H1 (cell line): ENCODE measurements at regions not wholly inside any gene's neighbourhood (a gene's known extent, or its start where the extent isn't known, plus 50 kb on each side); places are given as distances from the start of the nearest gene placed in this dataset.

Experiments used
- CHD1 ChIP-seq: IDR thresholded peaks from 2 replicates; pipeline ENCODE4 v1.6.1; 2012; ENCODE audit warnings: low read depth, low read length, improper control_type of control experiment
- CHD2 ChIP-seq: IDR thresholded peaks from 2 replicates; pipeline ENCODE4 v1.6.1; 2012; ENCODE audit warnings: low read length, improper control_type of control experiment
- KDM4A ChIP-seq: IDR thresholded peaks from one replicate; pipeline ENCODE4 v1.7.1; 2012; ENCODE audit warnings: low read depth, mild to moderate bottlenecking, moderate library complexity, low read length, inconsistent platforms; ENCODE audit not compliant: severe bottlenecking
- KDM5A ChIP-seq: fragments of 200-600 bp; IDR thresholded peaks from 2 replicates; pipeline ENCODE4 v1.7.1; 2012; ENCODE audit warnings: mild to moderate bottlenecking, low read length, inconsistent platforms, mixed read lengths
- MAFK ChIP-seq: IDR thresholded peaks from 2 replicates; pipeline ENCODE4 v1.6.1; 2012; ENCODE audit warnings: low read depth, mild to moderate bottlenecking, improper control_type of control experiment, low read length
- RNF2 ChIP-seq: fragments of 200-900, 300-1000 bp; sonication (generic); IDR thresholded peaks from 2 replicates; pipeline ENCODE4 v1.7.1; 2016; ENCODE audit warnings: borderline replicate concordance, low read depth, mild to moderate bottlenecking, antibody characterized with exemption, low read length; ENCODE audit not compliant: poor library complexity, severe bottlenecking; ENCODE audit errors: missing control alignments
- SAP30 ChIP-seq: fragments of 300-600 bp; sonication (generic); IDR thresholded peaks from 2 replicates; pipeline ENCODE4 v1.7.1; 2012; ENCODE audit warnings: low read length, moderate library complexity, mild to moderate bottlenecking, inconsistent platforms; ENCODE audit not compliant: insufficient read depth, insufficient replicate concordance
- TF ChIP-seq, protein P1 (sequence below): fragments of 300-600 bp; sonication (generic); IDR thresholded peaks from 2 replicates; pipeline ENCODE4 v1.7.1; 2012; ENCODE audit warnings: low read length, moderate library complexity, mild to moderate bottlenecking, inconsistent platforms; ENCODE audit not compliant: insufficient replicate concordance
- TF ChIP-seq, protein P2 (sequence below): IDR thresholded peaks from 2 replicates; pipeline ENCODE4 v1.6.1; 2012; ENCODE audit warnings: inconsistent platforms

DNA sequence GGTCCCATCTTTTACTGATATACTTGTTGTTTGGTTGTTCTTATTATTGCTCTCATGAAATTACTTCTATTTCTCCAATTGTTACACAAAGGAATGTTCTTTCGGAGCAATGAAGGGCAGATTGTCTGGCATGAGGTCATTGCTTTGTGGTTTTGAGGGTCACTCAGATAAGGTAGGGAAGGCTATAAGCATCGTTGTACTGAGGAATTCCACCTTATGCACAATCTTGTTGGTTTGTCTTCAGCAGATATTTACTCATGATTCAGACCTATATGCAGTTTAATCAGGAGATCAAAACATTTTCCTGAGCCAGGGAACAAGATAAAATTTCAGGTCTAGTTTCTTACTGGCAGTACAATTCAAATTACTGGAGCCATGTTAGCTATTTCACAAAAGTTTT is 163.0 kb upstream of the SPHKAP start (continued):
- TF ChIP-seq, protein P1, sequence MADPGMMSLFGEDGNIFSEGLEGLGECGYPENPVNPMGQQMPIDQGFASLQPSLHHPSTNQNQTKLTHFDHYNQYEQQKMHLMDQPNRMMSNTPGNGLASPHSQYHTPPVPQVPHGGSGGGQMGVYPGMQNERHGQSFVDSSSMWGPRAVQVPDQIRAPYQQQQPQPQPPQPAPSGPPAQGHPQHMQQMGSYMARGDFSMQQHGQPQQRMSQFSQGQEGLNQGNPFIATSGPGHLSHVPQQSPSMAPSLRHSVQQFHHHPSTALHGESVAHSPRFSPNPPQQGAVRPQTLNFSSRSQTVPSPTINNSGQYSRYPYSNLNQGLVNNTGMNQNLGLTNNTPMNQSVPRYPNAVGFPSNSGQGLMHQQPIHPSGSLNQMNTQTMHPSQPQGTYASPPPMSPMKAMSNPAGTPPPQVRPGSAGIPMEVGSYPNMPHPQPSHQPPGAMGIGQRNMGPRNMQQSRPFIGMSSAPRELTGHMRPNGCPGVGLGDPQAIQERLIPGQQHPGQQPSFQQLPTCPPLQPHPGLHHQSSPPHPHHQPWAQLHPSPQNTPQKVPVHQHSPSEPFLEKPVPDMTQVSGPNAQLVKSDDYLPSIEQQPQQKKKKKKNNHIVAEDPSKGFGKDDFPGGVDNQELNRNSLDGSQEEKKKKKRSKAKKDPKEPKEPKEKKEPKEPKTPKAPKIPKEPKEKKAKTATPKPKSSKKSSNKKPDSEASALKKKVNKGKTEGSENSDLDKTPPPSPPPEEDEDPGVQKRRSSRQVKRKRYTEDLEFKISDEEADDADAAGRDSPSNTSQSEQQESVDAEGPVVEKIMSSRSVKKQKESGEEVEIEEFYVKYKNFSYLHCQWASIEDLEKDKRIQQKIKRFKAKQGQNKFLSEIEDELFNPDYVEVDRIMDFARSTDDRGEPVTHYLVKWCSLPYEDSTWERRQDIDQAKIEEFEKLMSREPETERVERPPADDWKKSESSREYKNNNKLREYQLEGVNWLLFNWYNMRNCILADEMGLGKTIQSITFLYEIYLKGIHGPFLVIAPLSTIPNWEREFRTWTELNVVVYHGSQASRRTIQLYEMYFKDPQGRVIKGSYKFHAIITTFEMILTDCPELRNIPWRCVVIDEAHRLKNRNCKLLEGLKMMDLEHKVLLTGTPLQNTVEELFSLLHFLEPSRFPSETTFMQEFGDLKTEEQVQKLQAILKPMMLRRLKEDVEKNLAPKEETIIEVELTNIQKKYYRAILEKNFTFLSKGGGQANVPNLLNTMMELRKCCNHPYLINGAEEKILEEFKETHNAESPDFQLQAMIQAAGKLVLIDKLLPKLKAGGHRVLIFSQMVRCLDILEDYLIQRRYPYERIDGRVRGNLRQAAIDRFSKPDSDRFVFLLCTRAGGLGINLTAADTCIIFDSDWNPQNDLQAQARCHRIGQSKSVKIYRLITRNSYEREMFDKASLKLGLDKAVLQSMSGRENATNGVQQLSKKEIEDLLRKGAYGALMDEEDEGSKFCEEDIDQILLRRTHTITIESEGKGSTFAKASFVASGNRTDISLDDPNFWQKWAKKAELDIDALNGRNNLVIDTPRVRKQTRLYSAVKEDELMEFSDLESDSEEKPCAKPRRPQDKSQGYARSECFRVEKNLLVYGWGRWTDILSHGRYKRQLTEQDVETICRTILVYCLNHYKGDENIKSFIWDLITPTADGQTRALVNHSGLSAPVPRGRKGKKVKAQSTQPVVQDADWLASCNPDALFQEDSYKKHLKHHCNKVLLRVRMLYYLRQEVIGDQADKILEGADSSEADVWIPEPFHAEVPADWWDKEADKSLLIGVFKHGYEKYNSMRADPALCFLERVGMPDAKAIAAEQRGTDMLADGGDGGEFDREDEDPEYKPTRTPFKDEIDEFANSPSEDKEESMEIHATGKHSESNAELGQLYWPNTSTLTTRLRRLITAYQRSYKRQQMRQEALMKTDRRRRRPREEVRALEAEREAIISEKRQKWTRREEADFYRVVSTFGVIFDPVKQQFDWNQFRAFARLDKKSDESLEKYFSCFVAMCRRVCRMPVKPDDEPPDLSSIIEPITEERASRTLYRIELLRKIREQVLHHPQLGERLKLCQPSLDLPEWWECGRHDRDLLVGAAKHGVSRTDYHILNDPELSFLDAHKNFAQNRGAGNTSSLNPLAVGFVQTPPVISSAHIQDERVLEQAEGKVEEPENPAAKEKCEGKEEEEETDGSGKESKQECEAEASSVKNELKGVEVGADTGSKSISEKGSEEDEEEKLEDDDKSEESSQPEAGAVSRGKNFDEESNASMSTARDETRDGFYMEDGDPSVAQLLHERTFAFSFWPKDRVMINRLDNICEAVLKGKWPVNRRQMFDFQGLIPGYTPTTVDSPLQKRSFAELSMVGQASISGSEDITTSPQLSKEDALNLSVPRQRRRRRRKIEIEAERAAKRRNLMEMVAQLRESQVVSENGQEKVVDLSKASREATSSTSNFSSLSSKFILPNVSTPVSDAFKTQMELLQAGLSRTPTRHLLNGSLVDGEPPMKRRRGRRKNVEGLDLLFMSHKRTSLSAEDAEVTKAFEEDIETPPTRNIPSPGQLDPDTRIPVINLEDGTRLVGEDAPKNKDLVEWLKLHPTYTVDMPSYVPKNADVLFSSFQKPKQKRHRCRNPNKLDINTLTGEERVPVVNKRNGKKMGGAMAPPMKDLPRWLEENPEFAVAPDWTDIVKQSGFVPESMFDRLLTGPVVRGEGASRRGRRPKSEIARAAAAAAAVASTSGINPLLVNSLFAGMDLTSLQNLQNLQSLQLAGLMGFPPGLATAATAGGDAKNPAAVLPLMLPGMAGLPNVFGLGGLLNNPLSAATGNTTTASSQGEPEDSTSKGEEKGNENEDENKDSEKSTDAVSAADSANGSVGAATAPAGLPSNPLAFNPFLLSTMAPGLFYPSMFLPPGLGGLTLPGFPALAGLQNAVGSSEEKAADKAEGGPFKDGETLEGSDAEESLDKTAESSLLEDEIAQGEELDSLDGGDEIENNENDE: no peak
- no peak for TF ChIP-seq SAP30
- TF ChIP-seq, protein P2, sequence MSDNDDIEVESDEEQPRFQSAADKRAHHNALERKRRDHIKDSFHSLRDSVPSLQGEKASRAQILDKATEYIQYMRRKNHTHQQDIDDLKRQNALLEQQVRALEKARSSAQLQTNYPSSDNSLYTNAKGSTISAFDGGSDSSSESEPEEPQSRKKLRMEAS: no peak
- no peak for TF ChIP-seq CHD2
- TF ChIP-seq MAFK: no peak
- TF ChIP-seq RNF2: no peak
- TF ChIP-seq CHD1: no peak
- no peak for TF ChIP-seq KDM5A
- no peak for TF ChIP-seq KDM4A
